Keratinocyte (primary cell): ENCODE measurements at regions not wholly inside any gene's neighbourhood (a gene's known extent, or its start where the extent isn't known, plus 50 kb on each side); places are given as distances from the start of the nearest gene placed in this dataset.

Source experiments
- EZH2 ChIP-seq: IDR thresholded peaks from one replicate; pipeline ENCODE4 v1.6.1; 2012; ENCODE audit warnings: inconsistent platforms, mild to moderate bottlenecking, low read length, moderate library complexity
- TF ChIP-seq, protein P1 (sequence below), 3 experiments: IDR thresholded peaks in 1 of 3; conservative IDR thresholded peaks in 1 of 3; optimal IDR thresholded peaks in 1 of 3; 2 replicates in 2 of 3; 3 replicates in 1 of 3; pipeline versions ENCODE3 to v1.5.1; 2011; ENCODE audit warnings: low read length in 3 of 3, mild to moderate bottlenecking in 3 of 3, moderate library complexity in 2 of 3, control low read depth in 1 of 3, inconsistent platforms in 1 of 3; ENCODE audit not compliant: insufficient read depth in 2 of 3; ENCODE audit errors: extremely low read depth in 1 of 3

GRCh38 chr3:118736107-118736506, 298.5 kb downstream of the IGSF11 start:
- TF ChIP-seq, protein P1, sequence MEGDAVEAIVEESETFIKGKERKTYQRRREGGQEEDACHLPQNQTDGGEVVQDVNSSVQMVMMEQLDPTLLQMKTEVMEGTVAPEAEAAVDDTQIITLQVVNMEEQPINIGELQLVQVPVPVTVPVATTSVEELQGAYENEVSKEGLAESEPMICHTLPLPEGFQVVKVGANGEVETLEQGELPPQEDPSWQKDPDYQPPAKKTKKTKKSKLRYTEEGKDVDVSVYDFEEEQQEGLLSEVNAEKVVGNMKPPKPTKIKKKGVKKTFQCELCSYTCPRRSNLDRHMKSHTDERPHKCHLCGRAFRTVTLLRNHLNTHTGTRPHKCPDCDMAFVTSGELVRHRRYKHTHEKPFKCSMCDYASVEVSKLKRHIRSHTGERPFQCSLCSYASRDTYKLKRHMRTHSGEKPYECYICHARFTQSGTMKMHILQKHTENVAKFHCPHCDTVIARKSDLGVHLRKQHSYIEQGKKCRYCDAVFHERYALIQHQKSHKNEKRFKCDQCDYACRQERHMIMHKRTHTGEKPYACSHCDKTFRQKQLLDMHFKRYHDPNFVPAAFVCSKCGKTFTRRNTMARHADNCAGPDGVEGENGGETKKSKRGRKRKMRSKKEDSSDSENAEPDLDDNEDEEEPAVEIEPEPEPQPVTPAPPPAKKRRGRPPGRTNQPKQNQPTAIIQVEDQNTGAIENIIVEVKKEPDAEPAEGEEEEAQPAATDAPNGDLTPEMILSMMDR (optimal IDR thresholded peaks at IDR 0.05 in 1 of 3, IDR thresholded peaks at IDR 0.05 in 1 of 3, conservative IDR thresholded peaks at IDR 0.05 in 1 of 3; ENCODE audit: extremely low read depth in 1 of 3, insufficient read depth in 2 of 3, low read length in 3 of 3), result no peak
- no peak for TF ChIP-seq EZH2
